H1 (cell line): ENCODE measurements at regions not wholly inside any gene's neighbourhood (a gene's known extent, or its start where the extent isn't known, plus 50 kb on each side); places are given as distances from the start of the nearest gene placed in this dataset.
"Not testable (repeated sequence)": the region's sequence is repeated elsewhere in the genome, so short reads cannot be mapped to it uniquely, and the experiment has no call there.

Experiments used
- CTCF ChIA-PET: fragments of 300-600 bp; sonication (Branson Sonifier 250); formaldehyde crosslinking; loops from one replicate; lab custom pipeline; 2021; ENCODE audit not compliant: partially characterized antibody; lab: Charles Lee
- POLR2A ChIA-PET: fragments of 300-600 bp; sonication (Branson Sonifier 250); formaldehyde crosslinking; loops from one replicate; lab custom pipeline; 2021; ENCODE audit warnings: inconsistent platforms; ENCODE audit not compliant: partially characterized antibody; lab: Charles Lee
- DNase-seq, 2 experiments: peaks; one replicate each; pipeline versions ENCODE4 v3.0.0 to v3.0.0-alpha.2; 2010 to 2022; ENCODE audit warnings: low spot score in 2 of 2, low read depth in 1 of 2, mixed read lengths in 1 of 2
- FAIRE-seq: peaks from 2 replicates; lab custom pipeline; 2011; peaks lifted over from hg19 to GRCh38; lab: Jason Lieb, UNC
- H2AFZ ChIP-seq: 2 replicates; pipeline ENCODE4 v1.8.1; 2012; ENCODE audit warnings: low read length, inconsistent platforms
- H2AK5ac ChIP-seq: 2 replicates; pipeline ENCODE4 v1.6.1; 2013; ENCODE audit warnings: low read depth, low read length
- H2BK120ac ChIP-seq: replicated peaks from 2 replicates; pipeline ENCODE3; 2013; ENCODE audit warnings: low read depth, low read length, inconsistent platforms
- H2BK12ac ChIP-seq: 2 replicates; pipeline ENCODE4 v1.6.1; 2013; ENCODE audit warnings: low read depth, low read length
- H2BK15ac ChIP-seq: 2 replicates; pipeline ENCODE4 v1.6.1; 2013; ENCODE audit warnings: low read length
- H2BK20ac ChIP-seq: 2 replicates; pipeline ENCODE4 v1.6.1; 2013; ENCODE audit warnings: low read length
- H2BK5ac ChIP-seq: 2 replicates; pipeline ENCODE4 v1.6.1; 2013; ENCODE audit warnings: low read depth, low read length
- H3K14ac ChIP-seq: 2 replicates; pipeline ENCODE4 v1.6.1; 2013; ENCODE audit warnings: inconsistent platforms; ENCODE audit not compliant: insufficient read length
- H3K18ac ChIP-seq: 2 replicates; pipeline ENCODE4 v1.6.1; 2013; ENCODE audit warnings: low read length; ENCODE audit errors: extremely low read depth
- H3K23ac ChIP-seq: 2 replicates; pipeline ENCODE4 v1.6.1; 2013; ENCODE audit warnings: inconsistent platforms; ENCODE audit not compliant: insufficient read length
- H3K23me2 ChIP-seq: 2 replicates; pipeline ENCODE4 v1.6.1; 2013; ENCODE audit warnings: low read depth, low read length
- H3K27ac ChIP-seq: 2 replicates; pipeline ENCODE4 v1.6.1; 2011; ENCODE audit warnings: low read depth, low read length, inconsistent platforms
- H3K27me3 ChIP-seq, 4 experiments: replicated peaks in 1 of 4; 1 replicate in 1 of 4; 2 replicates in 3 of 4; pipeline versions ENCODE4 v1.6.1 to v1.8.1; 2011 to 2013; ENCODE audit warnings: low read length in 3 of 4, mild to moderate bottlenecking in 3 of 4, inconsistent platforms in 2 of 4, mixed read lengths in 2 of 4, moderate library complexity in 1 of 4; ENCODE audit not compliant: control insufficient read depth in 3 of 4, insufficient read depth in 3 of 4; ENCODE audit errors: extremely low read depth in 1 of 4
- H3K36me3 ChIP-seq, 4 experiments: 2 replicates each; pipeline versions ENCODE4 v1.6.1 to v1.8.1; 2011 to 2013; ENCODE audit warnings: mild to moderate bottlenecking in 4 of 4, low read length in 3 of 4, moderate library complexity in 2 of 4, control low read depth in 1 of 4, inconsistent platforms in 1 of 4; ENCODE audit not compliant: insufficient read depth in 4 of 4, control insufficient read depth in 2 of 4
- H3K4ac ChIP-seq: replicated peaks from 2 replicates; pipeline ENCODE3; 2013; ENCODE audit warnings: low read length, low read depth, mixed read lengths, inconsistent platforms; ENCODE audit not compliant: insufficient read length
- H3K4me1 ChIP-seq, 4 experiments: replicated peaks in 1 of 4; 1 replicate in 1 of 4; 2 replicates in 3 of 4; pipeline versions ENCODE4 v1.6.1 to v1.8.1; 2011 to 2013; ENCODE audit warnings: low read length in 3 of 4, inconsistent platforms in 2 of 4, mixed read lengths in 1 of 4; ENCODE audit not compliant: insufficient read depth in 4 of 4, control insufficient read depth in 3 of 4
- H3K4me2 ChIP-seq, 2 experiments: 2 replicates each; pipeline versions ENCODE4 v1.6.1 to v1.8.1; 2011 to 2013; ENCODE audit warnings: low read depth in 2 of 2, low read length in 2 of 2, control low read depth in 1 of 2, inconsistent platforms in 1 of 2, mild to moderate bottlenecking in 1 of 2; ENCODE audit not compliant: insufficient read depth in 1 of 2
- H3K4me3 ChIP-seq, 4 experiments: fragments of 200-600, 300-600 bp in 1 of 4; sonication (generic), shearing (Covaris generic), sonication (Bioruptor Twin) in 1 of 4; 2 replicates each; pipeline versions ENCODE4 v1.5.1 to v1.8.1; 2011 to 2016; ENCODE audit warnings: low read length in 4 of 4, low read depth in 3 of 4, control low read depth in 2 of 4, inconsistent platforms in 2 of 4, mild to moderate bottlenecking in 2 of 4, mixed read lengths in 1 of 4, moderate library complexity in 1 of 4; ENCODE audit not compliant: insufficient read depth in 2 of 4; ENCODE audit errors: extremely low read depth in 1 of 4
- H3K56ac ChIP-seq: replicated peaks from 2 replicates; pipeline ENCODE3; 2013; ENCODE audit warnings: low read depth, mild to moderate bottlenecking, mixed read lengths, low read length, inconsistent platforms; ENCODE audit not compliant: insufficient read length
- H3K79me1 ChIP-seq: 2 replicates; pipeline ENCODE4 v1.6.1; 2013; ENCODE audit warnings: low read depth, low read length, control low read depth
- H3K79me2 ChIP-seq, 2 experiments: 2 replicates each; pipeline versions ENCODE4 v1.6.1 to v1.8.1; 2012 to 2013; ENCODE audit warnings: low read length in 2 of 2, mild to moderate bottlenecking in 2 of 2, inconsistent platforms in 1 of 2; ENCODE audit not compliant: insufficient read depth in 2 of 2, control insufficient read depth in 1 of 2
- H3K9ac ChIP-seq, 4 experiments: replicated peaks in 1 of 4; 1 replicate in 1 of 4; 2 replicates in 3 of 4; pipeline versions ENCODE4 v1.6.1 to v1.8.1; 2011 to 2013; ENCODE audit warnings: low read depth in 3 of 4, low read length in 3 of 4, control low read depth in 2 of 4, mild to moderate bottlenecking in 2 of 4, moderate library complexity in 2 of 4, inconsistent platforms in 1 of 4; ENCODE audit errors: extremely low read depth in 1 of 4
- H3K9me3 ChIP-seq, 2 experiments: 2 replicates each; pipeline versions ENCODE4 v1.6.1 to v1.8.1; 2012 to 2013; ENCODE audit warnings: mild to moderate bottlenecking in 2 of 2, moderate library complexity in 2 of 2, control low read depth in 1 of 2, inconsistent platforms in 1 of 2, low read depth in 1 of 2, low read length in 1 of 2, mixed read lengths in 1 of 2; ENCODE audit not compliant: insufficient read depth in 2 of 2
- H4K20me1 ChIP-seq, 2 experiments: replicated peaks in 1 of 2; 2 replicates each; pipeline versions ENCODE3 to v1.8.1; 2011 to 2013; ENCODE audit warnings: inconsistent platforms in 2 of 2, low read length in 2 of 2, mild to moderate bottlenecking in 1 of 2; ENCODE audit not compliant: insufficient read depth in 2 of 2, control insufficient read depth in 1 of 2
- H4K5ac ChIP-seq: 2 replicates; pipeline ENCODE4 v1.6.1; 2013; ENCODE audit warnings: low read length, low read depth, mixed read lengths, inconsistent platforms; ENCODE audit not compliant: insufficient read length
- H4K8ac ChIP-seq: 2 replicates; pipeline ENCODE4 v1.8.0; 2013; ENCODE audit warnings: mild to moderate bottlenecking, moderate library complexity, low read length, inconsistent platforms; ENCODE audit not compliant: insufficient read depth; ENCODE audit errors: extremely low read depth
- H4K91ac ChIP-seq: replicated peaks from 2 replicates; pipeline ENCODE3; 2013; ENCODE audit warnings: low read length, mixed read lengths, inconsistent platforms; ENCODE audit not compliant: insufficient read length
- WGBS, 2 experiments: shearing (Covaris generic) in 1 of 2; methylation state at CpG; one replicate each; pipeline versions ENCODE4 v1.1.6 to v1.1.7; 2013 to 2015; ENCODE audit warnings: low lambda C conversion rate in 2 of 2, mixed read lengths in 2 of 2, inconsistent platforms in 1 of 2, low coverage in 1 of 2, missing lambda C conversion rate in 1 of 2; ENCODE audit not compliant: insufficient replicate concordance in 2 of 2, insufficient coverage in 1 of 2, insufficient read length in 1 of 2; ENCODE audit errors: extremely low coverage in 1 of 2, missing lambda C conversion rate in 1 of 2; 5-methylcytosine and 5-hydroxymethylcytosine counted together

- H3K4me1 ChIP-seq, H3K9me3 ChIP-seq, H2AK5ac ChIP-seq, CTCF ChIA-PET, H3K14ac ChIP-seq, H3K27me3 ChIP-seq, H2BK5ac ChIP-seq, H3K56ac ChIP-seq, H4K8ac ChIP-seq, H4K91ac ChIP-seq, H2BK12ac ChIP-seq, FAIRE-seq, H3K36me3 ChIP-seq, H2BK15ac ChIP-seq, H3K9ac ChIP-seq, H2AFZ ChIP-seq, POLR2A ChIA-PET, DNase-seq, H3K4me2 ChIP-seq, H3K4ac ChIP-seq, H3K23me2 ChIP-seq, H3K23ac ChIP-seq, H3K27ac ChIP-seq, H2BK120ac ChIP-seq, H4K20me1 ChIP-seq, H3K79me2 ChIP-seq, H3K4me3 ChIP-seq, H2BK20ac ChIP-seq, H4K5ac ChIP-seq, H3K79me1 ChIP-seq: not testable (repeated sequence)
- 0 out of 2 replicates have a peak overlapping the region, but pooled peaks have one; percentile 9 for H3K18ac ChIP-seq
- 91% methylated on average over 2 of the region's 2 CpGs; no CpG with 5 or more reads in 1 of the 2 experiments for WGBS, 2 experiments
Measured at GRCh38 chr4:123026015-123026414, 103.6 kb upstream of the NUDT6 start.
